ENCODE measurements at regions not wholly inside any gene's neighbourhood (a gene's known extent, or its start where the extent isn't known, plus 50 kb on each side); places are given as distances from the start of the nearest gene placed in this dataset.
A peak's percentile ranks its signal among the peaks of the same experiment; 100 is the strongest.
"Not testable (repeated sequence)": the region's sequence is repeated elsewhere in the genome, so short reads cannot be mapped to it uniquely, and the experiment has no call there.

- DNase-seq; in situ Hi-C loops (cut with HindIII; ENCODE audit: low pct_ligation_motif_present, low sequenced_read_pairs); H3K36me3 ChIP-seq (replicated peaks); H3K27ac ChIP-seq; H3K27me3 ChIP-seq (replicated peaks); H3K4me3 ChIP-seq (ENCODE audit: low read depth, low read length): not testable (repeated sequence)
These were observed 52.0 kb downstream of the SYT15B start for GRCh38 chr10:47711428-47711827.

GRCh38 chr10:47710443-47710842, 52.9 kb downstream of the SYT15B start:
- H3K27me3 ChIP-seq (replicated peaks); H3K27ac ChIP-seq; in situ Hi-C loops (cut with HindIII; ENCODE audit: low pct_ligation_motif_present, low sequenced_read_pairs); DNase-seq; H3K36me3 ChIP-seq (replicated peaks); H3K4me3 ChIP-seq (ENCODE audit: low read depth, low read length): not testable (repeated sequence)

DNA sequence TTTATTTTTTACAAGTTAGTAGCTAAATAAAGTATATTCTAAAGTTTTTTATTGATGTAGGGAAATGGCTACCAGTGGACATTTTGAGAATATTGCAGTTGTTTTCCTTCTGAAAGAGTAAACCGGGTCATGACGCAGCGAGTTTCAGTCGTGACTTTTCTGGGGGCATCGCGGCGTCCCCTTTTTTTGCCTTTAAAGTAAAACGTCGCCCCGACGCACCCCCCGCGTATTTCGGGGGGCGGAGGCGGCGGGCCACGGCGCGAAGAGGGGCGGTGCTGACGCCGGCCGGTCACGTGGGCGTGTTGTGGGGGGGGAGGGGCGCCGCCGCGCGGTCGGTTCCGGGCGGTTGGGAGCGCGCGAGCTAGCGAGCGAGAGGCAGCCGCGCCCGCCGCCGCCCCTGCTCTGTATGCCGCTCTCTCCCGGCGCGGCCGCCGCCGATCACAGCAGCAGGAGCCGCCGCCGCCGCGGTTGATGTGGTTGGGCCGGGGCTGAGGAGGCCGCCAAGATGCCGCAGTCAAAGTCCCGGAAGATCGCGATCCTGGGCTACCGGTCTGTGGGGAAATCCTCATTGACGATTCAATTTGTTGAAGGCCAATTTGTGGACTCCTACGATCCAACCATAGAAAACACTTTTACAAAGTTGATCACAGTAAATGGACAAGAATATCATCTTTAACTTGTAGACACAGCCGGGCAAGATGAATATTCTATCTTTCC, 57.5 kb downstream of the SYT15B start:
- H3K27me3 ChIP-seq (replicated peaks); H3K36me3 ChIP-seq (replicated peaks); in situ Hi-C loops (cut with HindIII; ENCODE audit: low pct_ligation_motif_present, low sequenced_read_pairs): not testable (repeated sequence)
- peak; percentile 55 for DNase-seq
- peak overlapping the region; percentile 48 for H3K4me3 ChIP-seq (ENCODE audit: low read depth, low read length)
- H3K27ac ChIP-seq = peak overlapping the region; percentile 76

DNA sequence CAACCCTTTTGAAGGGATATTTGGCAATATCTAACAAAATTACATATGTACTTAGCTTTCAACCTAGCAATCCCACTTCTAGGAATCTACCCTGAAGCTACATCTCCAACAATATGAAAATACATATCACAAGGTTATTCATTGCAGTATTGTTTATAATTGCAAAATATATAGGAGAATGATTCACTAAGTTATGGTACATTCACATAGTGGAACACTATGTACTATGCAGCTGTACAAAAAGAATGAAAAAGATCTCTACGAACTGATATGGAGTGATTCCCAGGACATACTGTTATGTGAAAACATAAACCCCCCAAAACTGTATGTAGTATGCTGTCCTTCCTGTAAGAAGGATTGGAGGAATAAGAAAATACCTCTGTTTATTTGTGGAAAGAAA, 62.1 kb downstream of the SYT15B start:
- H3K4me3 ChIP-seq (ENCODE audit: low read depth, low read length); in situ Hi-C loops (cut with HindIII; ENCODE audit: low pct_ligation_motif_present, low sequenced_read_pairs); H3K36me3 ChIP-seq (replicated peaks); DNase-seq; H3K27me3 ChIP-seq (replicated peaks): not testable (repeated sequence)
- H3K27ac ChIP-seq = peak overlapping the region; percentile 27

DNA sequence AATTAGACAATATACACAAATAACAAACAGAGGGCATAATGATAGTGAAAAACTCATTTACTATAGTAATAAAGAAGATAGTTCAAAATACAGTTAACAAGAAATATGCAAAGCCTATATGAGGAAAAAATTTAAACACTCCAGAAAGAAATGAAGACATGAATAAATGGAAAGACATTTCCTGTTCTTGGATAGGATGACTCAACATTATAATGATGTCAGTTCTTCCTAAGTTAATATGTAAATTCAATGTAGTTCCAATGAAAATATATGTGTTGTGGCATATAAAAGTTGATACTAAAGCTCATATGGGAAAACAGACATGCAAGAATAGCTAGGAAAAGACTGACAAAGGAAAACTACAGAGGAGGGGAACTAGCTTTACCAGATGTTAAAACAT, 63.5 kb downstream of the SYT15B start:
- DNase-seq; H3K36me3 ChIP-seq (replicated peaks); H3K27ac ChIP-seq; H3K4me3 ChIP-seq (ENCODE audit: low read depth, low read length); in situ Hi-C loops (cut with HindIII; ENCODE audit: low pct_ligation_motif_present, low sequenced_read_pairs); H3K27me3 ChIP-seq (replicated peaks): not testable (repeated sequence)

DNA sequence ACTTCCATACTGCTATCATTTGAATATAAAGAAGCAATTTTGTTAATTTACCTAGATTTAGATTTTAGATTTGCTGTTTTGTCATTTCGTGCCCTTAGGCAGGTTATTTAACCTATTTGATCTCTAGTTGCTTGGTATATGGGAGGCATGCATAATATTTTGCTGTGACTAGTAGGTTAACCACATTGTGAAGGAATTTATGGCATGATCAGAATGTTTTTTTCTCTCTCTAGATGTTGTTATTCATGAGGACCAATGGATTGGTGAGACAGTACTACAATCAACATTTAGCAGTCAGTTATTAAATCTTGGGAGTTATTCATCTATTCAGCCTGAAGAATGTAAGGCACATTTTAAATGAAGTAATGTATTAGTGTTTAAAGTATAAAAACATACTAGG, 67.2 kb downstream of the SYT15B start:
- not testable (repeated sequence) for H3K36me3 ChIP-seq (replicated peaks)

GRCh38 chr10:47695149-47695548, 68.2 kb downstream of the SYT15B start:
- DNase-seq; H3K4me3 ChIP-seq (ENCODE audit: low read depth, low read length); in situ Hi-C loops (cut with HindIII; ENCODE audit: low pct_ligation_motif_present, low sequenced_read_pairs); H3K36me3 ChIP-seq (replicated peaks); H3K27me3 ChIP-seq (replicated peaks); H3K27ac ChIP-seq: not testable (repeated sequence)

More for the DNA sequence above, 67.2 kb downstream of the SYT15B start:
- in situ Hi-C loops (cut with HindIII; ENCODE audit: low pct_ligation_motif_present, low sequenced_read_pairs); H3K27me3 ChIP-seq (replicated peaks); H3K27ac ChIP-seq; H3K4me3 ChIP-seq (ENCODE audit: low read depth, low read length); DNase-seq: not testable (repeated sequence)

DNA sequence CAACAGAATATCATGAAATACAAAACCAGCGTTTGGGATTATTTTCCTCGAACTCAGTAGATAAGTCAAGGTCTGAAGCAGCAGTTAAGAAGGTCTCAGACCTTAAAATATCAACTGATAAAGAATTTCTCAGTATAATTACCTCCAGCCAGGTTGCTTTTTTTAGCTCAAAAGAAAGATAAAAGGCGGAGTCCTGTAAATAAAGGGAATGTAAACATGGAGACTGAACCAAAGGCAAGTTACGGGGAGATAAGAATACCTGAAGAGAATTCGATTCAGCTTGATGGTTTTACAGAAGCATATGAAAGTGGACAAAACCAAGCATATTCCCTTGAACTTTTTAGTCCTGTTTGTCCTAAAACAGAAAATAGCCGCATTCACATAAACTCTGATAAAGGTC, 73.1 kb downstream of the SYT15B start:
- H3K36me3 ChIP-seq (replicated peaks); H3K27me3 ChIP-seq (replicated peaks); DNase-seq; H3K27ac ChIP-seq; H3K4me3 ChIP-seq (ENCODE audit: low read depth, low read length); in situ Hi-C loops (cut with HindIII; ENCODE audit: low pct_ligation_motif_present, low sequenced_read_pairs): not testable (repeated sequence)

DNA sequence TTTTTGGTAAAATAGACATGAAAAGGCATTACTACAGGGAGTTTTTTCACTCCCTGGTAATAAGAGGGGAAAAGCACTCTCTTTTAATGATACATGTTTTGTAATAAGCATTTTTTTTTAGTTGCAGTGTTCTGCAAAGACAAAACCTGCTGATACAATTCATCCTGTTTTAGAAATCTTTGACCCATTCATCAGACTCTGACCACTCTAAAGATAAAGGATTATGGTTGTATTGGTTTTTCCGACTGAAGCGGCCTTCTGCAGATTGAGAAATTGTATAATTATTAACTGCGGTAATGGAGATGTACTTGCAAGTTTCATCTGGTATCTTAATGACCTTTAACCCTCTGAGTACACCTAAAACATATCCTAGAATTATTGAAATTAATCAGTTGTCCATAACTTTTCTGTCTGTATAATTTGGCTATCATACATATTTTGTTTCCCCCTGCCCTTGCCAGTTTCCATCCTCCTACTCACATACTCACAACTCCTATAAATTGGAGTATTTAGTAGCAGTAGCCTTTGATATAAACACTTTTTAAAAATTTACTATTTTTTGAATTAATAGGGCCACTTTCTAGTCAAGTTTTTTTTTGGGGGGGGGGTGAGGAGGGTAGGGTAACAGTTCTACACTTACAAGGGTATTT, 79.4 kb downstream of the SYT15B start:
- H3K4me3 ChIP-seq (ENCODE audit: low read depth, low read length); DNase-seq; H3K36me3 ChIP-seq (replicated peaks); H3K27ac ChIP-seq; in situ Hi-C loops (cut with HindIII; ENCODE audit: low pct_ligation_motif_present, low sequenced_read_pairs); H3K27me3 ChIP-seq (replicated peaks): not testable (repeated sequence)

DNA sequence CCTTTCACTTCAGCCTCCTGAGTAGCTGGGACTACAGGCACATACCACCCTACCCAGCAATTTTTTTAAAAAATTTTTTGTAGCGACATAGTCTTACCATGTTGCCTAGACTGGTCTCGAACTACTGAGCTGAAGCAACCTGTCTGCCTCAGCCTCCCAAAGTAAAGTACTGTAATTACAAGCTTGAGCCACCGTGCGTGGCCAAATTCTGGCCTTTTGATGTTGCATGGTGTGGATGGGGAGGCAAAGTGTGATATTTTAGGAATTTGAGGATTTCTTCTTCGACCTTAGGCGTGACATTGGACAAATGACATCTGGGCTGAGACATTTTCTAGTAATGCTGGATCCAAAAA, 81.8 kb downstream of the SYT15B start:
- H3K27ac ChIP-seq; in situ Hi-C loops (cut with HindIII; ENCODE audit: low pct_ligation_motif_present, low sequenced_read_pairs); H3K4me3 ChIP-seq (ENCODE audit: low read depth, low read length); H3K27me3 ChIP-seq (replicated peaks); H3K36me3 ChIP-seq (replicated peaks); DNase-seq: not testable (repeated sequence)

GRCh38 chr10:47680848-47681637, 82.3 kb downstream of the SYT15B start:
- DNase-seq; H3K4me3 ChIP-seq (ENCODE audit: low read depth, low read length); H3K36me3 ChIP-seq (replicated peaks); in situ Hi-C loops (cut with HindIII; ENCODE audit: low pct_ligation_motif_present, low sequenced_read_pairs); H3K27ac ChIP-seq; H3K27me3 ChIP-seq (replicated peaks): not testable (repeated sequence)

DNA sequence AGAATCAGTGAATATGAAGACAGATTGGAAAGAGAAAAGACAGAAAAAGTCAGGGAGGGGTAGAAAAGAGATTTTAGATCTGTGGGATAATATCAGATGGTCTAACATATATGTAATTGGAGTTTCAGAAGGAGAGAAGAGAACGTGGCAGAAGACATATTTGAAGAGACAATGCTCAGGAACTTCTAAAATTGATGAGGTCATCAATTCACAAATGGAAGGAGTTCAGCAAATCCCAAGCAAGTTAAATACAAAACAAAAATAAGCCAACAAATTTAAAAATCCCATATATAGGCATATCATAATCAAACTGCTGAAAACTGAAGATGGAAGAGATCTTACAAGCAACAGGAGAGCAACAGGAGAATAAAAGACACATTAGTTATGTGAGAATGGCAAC, 87.3 kb downstream of the SYT15B start:
- H3K4me3 ChIP-seq (ENCODE audit: low read depth, low read length); H3K27me3 ChIP-seq (replicated peaks); DNase-seq; H3K27ac ChIP-seq; in situ Hi-C loops (cut with HindIII; ENCODE audit: low pct_ligation_motif_present, low sequenced_read_pairs); H3K36me3 ChIP-seq (replicated peaks): not testable (repeated sequence)

DNA sequence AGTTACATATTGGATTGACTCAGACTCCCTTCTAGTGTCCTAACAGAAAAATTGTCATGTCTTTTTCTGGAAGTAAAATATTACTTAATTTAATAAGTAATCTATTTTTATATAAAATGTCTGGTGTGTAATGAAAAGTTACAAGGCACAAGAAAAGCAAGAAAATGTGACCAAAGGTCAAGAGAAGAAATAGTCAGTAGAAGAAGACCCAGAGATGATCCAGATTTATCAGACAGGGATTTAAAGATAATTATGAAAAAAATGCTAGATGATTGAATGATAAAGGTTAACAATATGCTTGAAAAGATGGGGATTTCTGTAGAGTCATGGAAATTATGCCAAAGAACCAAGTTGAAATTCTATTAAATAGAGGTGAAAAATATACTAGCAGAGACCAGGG, 87.8 kb downstream of the SYT15B start:
- in situ Hi-C loops (cut with HindIII; ENCODE audit: low pct_ligation_motif_present, low sequenced_read_pairs) = not testable (repeated sequence)

GRCh38 chr10:47673128-47673527, 90.3 kb downstream of the SYT15B start:
- in situ Hi-C loops (cut with HindIII; ENCODE audit: low pct_ligation_motif_present, low sequenced_read_pairs); H3K4me3 ChIP-seq (ENCODE audit: low read depth, low read length); H3K27me3 ChIP-seq (replicated peaks); DNase-seq; H3K27ac ChIP-seq; H3K36me3 ChIP-seq (replicated peaks): not testable (repeated sequence)

More for the DNA sequence above, 87.8 kb downstream of the SYT15B start:
- not testable (repeated sequence) for H3K4me3 ChIP-seq (ENCODE audit: low read depth, low read length); H3K36me3 ChIP-seq (replicated peaks); H3K27me3 ChIP-seq (replicated peaks); H3K27ac ChIP-seq; DNase-seq
